GM18511 (cell line): ENCODE measurements at regions not wholly inside any gene's neighbourhood (a gene's known extent, or its start where the extent isn't known, plus 50 kb on each side); places are given as distances from the start of the nearest gene placed in this dataset.

Source experiments
- ATAC-seq: cut with Tn5 transposase; IDR thresholded peaks from one replicate; pipeline ENCODE4 v1.9.1; 2021; ENCODE audit warnings: mild to moderate bottlenecking, moderate library complexity; ENCODE audit not compliant: unreplicated experiment

DNA sequence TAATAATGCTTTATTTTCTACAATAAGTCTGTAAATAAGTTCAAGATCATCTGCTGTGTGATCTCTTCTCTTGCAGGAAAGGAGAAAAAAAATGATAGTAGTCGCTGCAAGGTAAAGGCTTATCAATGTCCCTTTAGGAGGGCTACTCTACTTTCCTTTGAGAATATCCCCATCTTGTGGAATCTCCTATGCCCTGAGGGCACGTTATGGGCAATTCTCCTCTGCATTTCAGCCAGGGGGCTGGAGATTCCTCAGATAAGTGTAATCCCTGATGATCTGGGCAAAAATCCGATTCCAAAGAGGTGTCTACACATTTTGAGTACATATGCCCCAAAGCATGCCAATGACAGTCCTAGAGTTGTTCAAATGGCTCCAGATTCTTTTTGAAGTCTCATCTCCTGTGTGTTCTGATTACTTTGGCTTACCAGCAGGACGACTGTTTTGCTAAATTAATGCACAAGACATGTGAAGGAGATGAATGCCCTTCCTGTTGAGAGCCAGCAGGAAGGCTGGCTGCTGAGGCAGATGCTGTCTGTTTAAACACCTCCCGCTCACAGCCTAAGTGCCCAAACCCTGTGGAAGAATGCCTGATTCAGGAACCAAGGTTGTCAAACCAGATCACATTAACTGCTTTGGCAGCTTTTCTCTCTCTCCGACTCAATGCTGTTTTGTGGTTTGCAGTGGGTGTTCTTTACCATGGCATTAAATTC, 171.2 kb upstream of the COL1A2 start:
- peak; percentile 68 for ATAC-seq

DNA sequence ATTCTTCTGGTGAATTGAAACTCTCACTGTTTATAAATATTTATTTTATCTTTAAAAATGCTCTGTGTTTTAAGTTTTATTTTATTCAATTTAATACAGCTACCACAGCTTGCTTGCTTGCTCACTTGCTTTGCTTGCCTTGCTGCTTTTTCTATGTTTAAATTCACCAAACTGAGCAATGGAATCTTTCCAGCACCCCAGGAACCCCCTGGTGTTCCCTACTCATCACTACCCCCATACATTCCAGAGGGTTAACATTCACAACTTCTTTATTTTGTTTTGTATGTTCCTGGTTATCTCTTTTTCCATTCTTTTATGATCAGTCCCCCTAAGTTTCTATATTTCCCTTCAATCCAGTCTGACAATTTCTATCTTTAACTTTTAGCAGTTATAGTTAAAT, 166.5 kb upstream of the COL1A2 start:
- ATAC-seq = no peak

DNA sequence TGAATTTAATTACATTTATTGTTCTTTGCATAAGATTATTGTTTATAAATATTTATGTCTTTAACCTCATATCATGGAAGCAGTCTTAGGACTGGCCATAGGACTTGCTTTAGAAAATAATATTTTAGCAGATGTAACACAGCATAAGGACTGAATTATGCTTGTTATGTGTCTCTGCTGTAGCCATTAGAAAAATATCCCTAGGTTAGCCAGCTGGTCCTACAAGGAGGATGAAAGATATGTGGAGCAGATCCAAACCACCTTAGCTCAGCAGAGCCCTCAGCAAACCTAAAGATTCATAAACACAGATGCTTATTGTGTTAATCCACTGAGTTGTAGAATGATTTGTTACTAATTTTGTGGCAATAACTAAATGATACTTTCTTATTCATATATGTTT, 166.0 kb upstream of the COL1A2 start:
- no peak for ATAC-seq

DNA sequence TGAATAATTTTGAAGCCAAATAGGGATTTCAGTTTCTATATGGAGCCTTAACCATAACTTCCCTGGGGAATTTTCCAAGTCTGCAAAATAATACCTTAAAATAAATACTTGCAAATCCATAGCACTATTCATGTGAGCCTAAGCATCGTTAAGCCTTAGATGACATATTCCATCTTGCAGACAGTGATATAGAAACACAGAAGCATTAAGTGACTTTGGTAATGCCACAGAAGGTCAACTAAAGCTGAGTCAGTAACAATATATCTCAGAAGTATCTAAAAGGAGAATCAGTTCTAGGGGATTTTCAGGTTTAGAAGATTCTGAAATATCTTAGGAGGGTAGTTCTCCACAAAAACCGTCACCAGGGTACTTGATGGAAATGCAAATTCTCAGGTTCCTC, 163.4 kb upstream of the COL1A2 start:
- ATAC-seq = no peak

DNA sequence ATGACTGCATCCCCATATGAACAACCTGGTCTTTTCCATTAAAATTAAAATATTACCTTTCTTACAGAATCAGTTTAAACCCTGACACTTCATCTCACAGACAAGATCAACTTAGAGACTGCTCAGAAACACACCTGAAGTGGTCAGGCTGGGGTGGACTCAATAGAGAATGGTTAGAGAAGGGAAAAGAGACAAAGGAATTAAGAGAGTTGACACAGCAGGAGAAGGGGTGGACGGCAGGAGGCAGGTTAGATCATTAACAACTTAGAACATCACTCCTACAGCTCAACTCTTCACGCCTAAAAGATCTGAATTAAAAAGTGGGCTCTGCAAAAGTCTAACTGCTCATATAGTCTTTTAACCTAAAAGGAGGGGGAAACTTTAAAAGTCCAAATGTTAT, 157.7 kb upstream of the COL1A2 start:
- no peak for ATAC-seq

DNA sequence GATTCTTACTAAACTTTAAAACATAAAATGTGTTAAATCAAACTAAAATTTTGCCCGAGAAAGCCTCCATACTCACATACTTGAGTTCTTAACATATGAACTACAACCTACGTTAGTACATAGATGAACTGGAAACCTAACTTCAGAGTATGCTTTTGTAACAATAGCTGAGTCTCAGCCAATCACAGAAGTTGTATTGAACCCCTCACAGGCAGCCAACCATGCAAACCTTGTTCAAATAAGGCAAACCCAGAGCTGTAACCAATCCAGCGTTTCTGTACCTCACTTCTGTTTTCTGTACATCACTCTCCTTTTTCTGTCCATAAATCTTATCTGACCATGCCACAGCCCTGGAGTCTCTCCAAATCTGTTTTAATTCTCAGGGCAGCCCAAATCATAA, 157.3 kb upstream of the COL1A2 start:
- no peak for ATAC-seq

DNA sequence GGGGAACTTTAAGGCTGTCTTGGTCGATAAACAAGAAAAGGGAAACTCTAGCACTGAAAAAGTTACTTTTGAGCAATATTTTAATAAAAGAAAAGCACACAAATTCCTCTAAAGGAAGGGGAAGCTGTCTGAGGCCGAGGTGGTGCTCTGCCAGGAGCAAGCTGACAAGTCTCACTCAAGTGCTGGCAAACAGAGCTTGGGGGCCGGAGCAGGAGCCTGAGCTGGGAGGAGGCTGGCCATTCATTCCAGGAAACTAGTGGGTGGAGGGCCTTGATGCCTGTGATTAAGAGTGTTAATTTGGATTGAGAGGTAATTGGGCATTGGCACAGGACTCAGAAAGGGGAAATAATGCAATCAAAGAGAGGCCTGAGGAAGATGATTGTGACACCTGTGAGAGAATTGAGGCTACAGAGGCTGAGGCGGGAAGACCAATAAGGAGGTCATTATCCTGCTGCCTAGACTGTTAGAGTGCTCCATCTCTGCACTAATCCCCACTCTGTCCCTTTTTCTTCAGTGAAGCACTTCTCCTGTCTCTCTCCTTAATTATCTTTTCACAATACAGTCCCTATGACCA, 154.9 kb upstream of the COL1A2 start:
- no peak for ATAC-seq

DNA sequence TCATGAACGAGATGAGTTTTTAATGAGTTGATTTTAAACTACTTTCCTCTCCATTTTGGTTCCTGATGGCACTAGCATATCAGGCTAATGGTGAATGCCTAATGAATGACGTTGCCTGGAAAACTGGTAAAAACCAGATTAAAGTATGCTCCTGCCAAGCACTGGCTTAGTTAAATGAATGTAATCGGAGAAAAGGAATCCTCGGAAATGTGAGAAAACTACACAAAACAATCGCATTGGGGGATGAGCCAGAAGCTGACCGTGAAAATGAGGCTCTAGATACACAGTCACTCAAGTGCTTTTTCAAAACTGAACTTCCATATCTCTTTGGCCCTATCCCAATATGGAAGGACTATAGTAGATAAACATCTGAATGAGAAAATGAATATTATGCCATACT, 153.8 kb upstream of the COL1A2 start:
- ATAC-seq = no peak

DNA sequence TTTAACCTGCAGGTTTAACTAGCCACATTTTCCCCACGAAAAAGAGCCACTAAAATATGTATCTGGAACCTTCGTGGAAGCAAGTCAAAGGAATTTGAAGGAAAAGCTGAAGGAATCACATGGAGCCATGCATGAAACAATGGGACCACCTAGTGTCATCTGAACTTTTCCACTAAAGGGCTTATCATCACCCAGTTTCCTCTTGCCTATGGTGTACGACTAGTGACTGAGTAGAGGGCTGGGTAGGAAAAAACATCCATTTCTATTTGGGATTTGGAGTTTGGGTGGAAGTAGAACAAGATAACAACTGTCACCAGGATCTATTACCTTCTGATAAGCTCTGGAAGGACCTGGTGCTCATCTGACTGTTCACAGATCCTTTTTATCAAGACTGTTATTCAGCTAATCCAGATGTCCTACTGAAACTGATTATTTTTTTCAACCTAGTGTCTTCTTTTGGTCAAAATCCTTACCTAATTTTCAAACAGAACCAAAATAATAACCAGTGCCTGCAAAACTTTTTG, 153.2 kb upstream of the COL1A2 start:
- ATAC-seq = no peak

DNA sequence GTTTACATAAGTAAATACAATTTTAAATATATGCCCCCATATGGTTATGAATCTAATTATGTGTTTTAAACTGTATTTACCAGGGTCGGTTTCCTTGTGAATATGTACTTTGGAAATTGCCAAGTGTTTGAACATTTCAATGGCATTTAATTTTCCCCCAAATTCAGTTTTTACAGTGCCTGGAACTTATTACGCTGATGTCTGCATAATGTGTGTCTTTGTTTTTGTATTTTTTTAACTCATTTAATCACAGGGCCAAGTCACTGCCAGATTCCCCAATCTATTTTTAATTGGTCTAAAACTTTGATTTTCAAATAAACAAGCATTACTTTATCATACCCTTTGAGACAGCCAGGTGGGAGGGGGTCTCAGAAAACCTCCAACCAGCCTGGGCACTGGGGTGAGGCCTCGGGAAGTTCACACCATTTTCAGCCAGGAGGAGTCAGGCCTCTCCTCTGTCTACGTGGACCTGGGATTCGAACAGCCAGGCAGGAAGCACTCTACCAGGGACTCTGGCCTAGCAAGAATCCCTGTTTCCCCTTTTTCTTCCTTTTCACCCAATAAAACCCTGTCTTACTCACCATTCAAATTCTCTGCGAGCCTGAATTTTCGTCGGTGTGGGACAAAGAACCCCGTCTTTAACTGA, 151.5 kb upstream of the COL1A2 start:
- ATAC-seq = no peak

DNA sequence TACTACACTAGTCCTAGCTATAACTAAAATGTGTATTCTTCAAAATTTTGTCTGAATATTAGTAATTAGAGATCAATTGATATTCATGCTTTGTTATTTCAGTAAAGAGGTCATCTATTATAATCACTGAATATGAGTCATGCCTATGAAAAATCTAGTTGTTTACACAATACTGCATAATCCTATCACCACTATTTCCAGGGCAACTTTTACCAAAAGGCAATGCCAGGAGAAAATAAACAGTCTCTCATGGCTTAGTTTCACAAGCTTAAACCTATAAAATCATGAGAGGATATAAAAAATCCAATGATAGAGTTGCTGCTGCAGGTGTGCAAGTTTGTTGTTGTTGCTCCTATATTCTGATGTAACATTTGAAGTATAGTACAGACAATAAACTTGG, 149.9 kb upstream of the COL1A2 start:
- ATAC-seq = no peak

DNA sequence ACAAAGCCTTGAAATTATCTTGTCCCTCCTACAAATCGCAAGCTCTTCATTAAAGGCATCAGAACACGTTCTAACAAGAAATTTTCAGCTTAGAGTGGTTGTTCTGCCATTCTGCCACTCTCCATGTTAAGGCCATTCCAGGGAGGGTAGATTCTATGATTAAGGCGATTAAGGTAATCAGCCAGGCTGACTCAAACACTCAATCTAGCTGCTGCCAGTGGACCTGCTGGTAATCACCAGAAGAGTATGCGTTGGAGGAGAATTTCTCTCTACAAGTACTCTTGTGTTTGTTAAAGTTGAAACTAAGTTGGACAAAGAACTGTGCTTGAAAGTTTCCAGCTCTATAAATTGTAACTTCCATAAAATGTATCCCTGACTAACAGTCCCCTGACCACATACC, 149.2 kb upstream of the COL1A2 start:
- no peak for ATAC-seq

DNA sequence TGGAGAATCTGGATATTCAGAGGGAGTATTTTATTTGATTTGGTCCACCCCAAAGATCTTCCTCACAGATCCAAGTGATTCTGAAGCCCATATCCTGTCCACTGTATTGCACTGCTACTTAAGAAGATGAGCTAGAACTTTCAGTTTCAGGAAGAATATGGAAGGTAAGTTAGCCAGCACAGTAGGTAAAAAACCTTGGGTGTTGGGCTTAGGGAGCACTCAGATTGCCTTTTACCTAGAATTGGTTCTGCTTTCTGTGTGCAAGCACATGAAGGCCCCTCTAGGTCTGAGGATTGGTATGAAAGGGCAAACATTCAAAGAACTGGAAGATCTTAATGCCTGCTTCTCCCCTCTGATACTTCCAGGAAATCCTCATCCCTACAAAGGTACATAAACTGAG, 146.7 kb upstream of the COL1A2 start:
- no peak for ATAC-seq

DNA sequence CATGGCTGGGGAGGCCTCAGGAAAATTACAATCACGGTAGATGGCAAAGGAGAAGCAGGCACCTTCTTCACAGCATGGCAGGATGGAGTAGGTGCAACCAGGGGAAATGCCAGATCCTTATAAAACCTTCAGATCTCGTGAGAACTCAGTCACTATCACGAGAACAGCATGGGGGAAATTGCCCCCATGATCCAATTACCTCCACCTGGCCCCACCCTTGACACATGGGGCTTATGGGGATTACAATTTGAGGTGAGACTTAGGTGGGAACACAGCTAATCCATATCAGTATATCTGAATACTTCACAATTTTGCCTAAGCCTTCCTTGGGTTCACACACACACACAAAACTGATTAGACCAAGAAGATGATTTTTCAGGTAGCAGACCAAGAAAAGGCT, 145.1 kb upstream of the COL1A2 start:
- no peak for ATAC-seq

DNA sequence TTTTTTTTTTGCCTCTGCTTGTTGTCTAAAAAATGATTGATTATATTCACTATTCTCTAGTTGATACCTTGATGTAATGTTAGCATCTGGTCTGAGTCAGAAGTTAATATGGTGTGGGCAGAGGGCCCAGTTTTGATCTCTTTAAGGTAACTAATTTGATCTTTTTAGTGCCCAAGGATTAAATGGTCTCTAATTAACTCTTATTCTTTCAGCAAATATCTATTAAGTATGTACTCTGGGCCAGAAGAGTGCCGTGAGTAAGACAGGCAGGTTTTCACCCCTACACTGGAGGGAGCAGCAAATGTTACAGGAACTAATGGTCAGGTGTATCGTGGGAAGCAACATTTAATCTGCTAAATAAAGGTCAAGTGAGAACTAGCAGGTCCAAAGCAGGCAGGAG, 144.6 kb upstream of the COL1A2 start:
- no peak for ATAC-seq

DNA sequence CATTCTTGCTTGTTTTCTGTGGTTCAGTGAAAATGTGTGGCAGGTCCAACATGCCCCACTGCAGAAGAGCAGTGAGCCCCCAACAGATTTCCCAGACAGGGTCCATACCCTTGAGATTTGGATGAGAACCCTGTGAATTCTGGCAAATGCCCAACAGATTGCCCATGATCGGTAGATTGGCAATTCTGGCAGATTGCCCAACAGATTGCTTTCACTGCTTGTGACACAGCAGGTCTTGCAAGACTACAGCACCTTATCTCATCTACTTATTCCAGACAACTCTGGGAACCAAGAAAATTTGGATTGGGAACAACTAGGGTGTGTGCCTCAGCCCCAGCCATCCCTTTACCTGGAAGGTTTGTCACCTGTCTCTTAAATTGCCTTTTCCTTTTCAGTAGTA, 143.7 kb upstream of the COL1A2 start:
- no peak for ATAC-seq

DNA sequence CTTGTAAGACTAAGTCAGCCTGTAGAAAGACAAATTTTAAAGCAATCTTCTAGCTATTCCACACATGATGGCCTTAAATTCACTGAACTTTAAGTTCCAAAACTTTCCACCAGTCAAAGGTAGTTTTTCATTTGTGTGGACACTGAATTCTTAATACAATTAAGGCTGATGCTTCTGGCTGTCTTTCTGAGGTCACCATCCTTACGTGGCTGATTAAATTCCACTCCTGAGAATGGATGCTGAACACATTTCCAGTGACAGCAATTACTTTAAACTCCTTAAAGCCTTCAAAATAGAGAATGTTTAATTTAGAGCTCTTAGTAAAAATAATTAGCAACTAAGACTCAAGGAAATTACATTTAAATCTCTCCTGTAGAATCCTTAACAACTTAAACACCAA, 142.6 kb upstream of the COL1A2 start:
- no peak for ATAC-seq

DNA sequence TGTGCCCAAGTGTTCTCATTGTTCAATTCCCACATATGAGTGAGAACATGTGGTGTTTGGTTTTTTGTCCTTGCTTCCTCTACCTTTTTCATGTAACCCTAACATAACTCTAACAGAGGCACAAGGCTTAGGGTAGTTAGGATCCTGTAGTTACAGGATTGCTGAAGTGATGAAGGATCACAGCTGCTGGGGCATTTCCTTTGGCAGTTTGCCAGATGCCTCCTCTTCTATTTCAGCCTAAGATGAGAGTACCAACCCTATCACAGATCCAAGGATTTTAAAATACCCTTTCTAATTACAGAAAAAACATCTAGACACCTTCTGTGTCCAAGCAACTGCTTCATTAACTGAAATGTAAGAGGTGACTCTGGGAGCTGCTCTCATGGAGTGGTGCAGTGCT, 141.7 kb upstream of the COL1A2 start:
- no peak for ATAC-seq

DNA sequence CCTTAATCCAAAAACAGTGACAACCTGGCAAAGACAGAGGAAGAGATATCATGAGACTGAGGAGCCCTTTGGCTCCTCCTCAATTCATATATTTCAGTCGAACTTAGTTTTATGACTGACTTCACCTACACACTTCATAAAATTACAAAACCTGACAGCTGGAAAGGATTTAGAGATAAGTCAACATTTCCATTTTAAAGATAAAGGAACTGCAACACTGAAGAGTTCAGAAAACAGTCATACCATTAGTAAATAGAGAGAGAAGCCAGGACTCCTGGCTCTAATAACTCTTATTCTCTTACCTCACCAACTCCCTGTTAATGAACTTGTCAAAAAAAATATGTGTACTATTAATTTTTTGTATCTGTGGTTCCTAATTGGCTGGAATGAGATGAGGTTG, 141.0 kb upstream of the COL1A2 start:
- no peak for ATAC-seq

DNA sequence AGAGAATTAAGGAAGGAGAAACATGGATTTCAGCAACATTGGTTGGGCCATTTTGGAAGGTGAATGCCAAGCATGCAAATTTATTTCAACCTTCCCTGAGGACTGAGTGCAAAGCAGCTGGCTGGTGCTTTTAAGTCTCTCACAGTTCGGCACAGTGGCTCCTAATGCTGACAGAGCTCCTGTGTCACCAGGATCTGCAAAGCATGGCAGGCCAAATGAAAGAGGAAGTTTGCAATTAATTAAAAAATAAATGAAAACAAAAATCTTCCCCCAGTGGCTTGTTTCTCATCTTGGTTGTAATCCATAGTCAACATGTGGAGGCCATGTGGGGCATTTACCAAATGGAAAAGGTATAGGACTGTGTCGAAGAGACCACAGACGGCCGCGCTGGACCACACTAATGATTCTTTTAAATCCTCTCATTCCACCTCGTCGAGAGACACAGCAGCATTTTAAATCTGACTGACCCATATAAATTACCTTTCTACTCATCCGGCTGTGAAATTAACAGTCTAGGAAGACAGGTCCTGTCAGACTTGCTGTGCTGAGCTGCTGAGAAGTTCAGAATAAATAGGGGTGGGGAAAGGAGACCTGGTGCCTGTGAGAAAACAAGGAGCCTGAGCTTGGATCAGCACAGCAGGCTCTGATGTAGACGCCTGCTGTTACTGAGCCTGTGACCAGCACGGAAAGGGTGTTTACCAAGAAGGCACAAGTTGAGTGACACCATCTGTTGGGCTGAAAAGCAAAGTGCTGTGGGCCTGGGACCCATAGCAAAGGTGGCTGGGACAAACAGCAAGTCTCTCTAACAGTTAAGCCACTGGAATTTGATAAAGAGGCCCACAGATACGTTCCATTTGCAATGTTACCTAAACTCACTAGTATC, 136.0 kb upstream of the COL1A2 start:
- no peak for ATAC-seq

DNA sequence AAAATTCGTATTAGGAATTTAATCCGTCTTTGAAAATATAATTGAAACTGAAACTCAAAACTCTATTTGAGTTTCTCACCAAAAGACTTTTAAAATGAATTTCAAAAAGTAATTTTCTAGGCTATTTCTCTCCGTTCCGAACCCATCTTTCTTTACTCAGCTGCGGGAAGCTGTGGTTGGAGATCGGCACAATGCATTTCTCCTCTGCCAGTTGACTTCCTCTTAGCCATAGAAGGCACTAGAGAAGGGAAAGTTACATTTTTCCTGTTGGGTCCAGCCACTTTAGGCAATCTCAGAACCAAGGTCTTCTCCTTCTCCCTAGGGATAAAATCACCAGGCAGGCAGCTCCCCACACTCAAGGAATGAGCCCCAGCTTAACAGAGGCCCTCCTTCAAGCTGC, 133.6 kb upstream of the COL1A2 start:
- no peak for ATAC-seq
